CD4-positive, alpha-beta T cell (primary cell): ENCODE measurements at regions not wholly inside any gene's neighbourhood (a gene's known extent, or its start where the extent isn't known, plus 50 kb on each side); places are given as distances from the start of the nearest gene placed in this dataset.

Source experiments
- ATAC-seq: fragments of 200-7000 bp; cut with Tn5 transposase; one replicate; pipeline ENCODE4 v1.10.0; 2022; ENCODE audit warnings: mild to moderate bottlenecking; ENCODE audit not compliant: poor library complexity
- CTCF ChIA-PET: fragments of 350-600 bp; sonication (Branson Sonifier 250); formaldehyde crosslinking; loops from one replicate; lab custom pipeline; 2021; ENCODE audit warnings: antibody characterized with exemption, inconsistent platforms; lab: Charles Lee
- POLR2A ChIA-PET: fragments of 350-600 bp; sonication (Branson Sonifier 250); formaldehyde crosslinking; loops from one replicate; lab custom pipeline; 2021; ENCODE audit warnings: antibody characterized with exemption, inconsistent platforms; lab: Charles Lee
- DNase-seq, 14 experiments: peaks; one replicate each; pipeline ENCODE4 v3.0.0-alpha.2; 2013 to 2020; ENCODE audit warnings: mixed read lengths in 2 of 14
- H3K27ac ChIP-seq, 2 donors: one replicate each; pipeline versions ENCODE4 v1.5.1 to v1.7.0; 2013; ENCODE audit warnings: low read length in 2 of 2, low read depth in 1 of 2, mild to moderate bottlenecking in 1 of 2
- H3K27me3 ChIP-seq, 2 experiments: 1 replicate in 1 of 2; 2 replicates in 1 of 2; pipeline versions ENCODE4 v1.6.1 to v1.7.0; 2013; ENCODE audit warnings: low read length in 2 of 2, control low read depth in 1 of 2, mild to moderate bottlenecking in 1 of 2, moderate library complexity in 1 of 2; ENCODE audit not compliant: insufficient read depth in 2 of 2, control insufficient read depth in 1 of 2
- H3K36me3 ChIP-seq: one replicate; pipeline ENCODE4 v1.6.1; 2013; ENCODE audit warnings: low read length, control low read depth; ENCODE audit not compliant: insufficient read depth
- H3K4me1 ChIP-seq: one replicate; pipeline ENCODE4 v1.6.1; 2013; ENCODE audit warnings: low read length, control low read depth; ENCODE audit not compliant: insufficient read depth
- H3K4me3 ChIP-seq: one replicate; pipeline ENCODE4 v1.5.1; 2013; ENCODE audit warnings: mild to moderate bottlenecking, low read length, moderate library complexity
- H3K9me3 ChIP-seq, 2 experiments: 1 replicate in 1 of 2; 2 replicates in 1 of 2; pipeline versions ENCODE4 v1.6.1 to v1.7.0; 2013; ENCODE audit warnings: low read length in 2 of 2, mild to moderate bottlenecking in 2 of 2, control low read depth in 1 of 2, moderate library complexity in 1 of 2; ENCODE audit not compliant: control insufficient read depth in 1 of 2, insufficient read depth in 1 of 2
- H3K27ac Mint-ChIP-seq: one replicate; pipeline ENCODE4 v1.8.0; 2020; ENCODE audit warnings: mixed read lengths
- H3K27me3 Mint-ChIP-seq: one replicate; pipeline ENCODE4 v1.8.0; 2021; ENCODE audit warnings: mixed read lengths
- H3K36me3 Mint-ChIP-seq: one replicate; pipeline ENCODE4 v1.8.0; 2021; ENCODE audit warnings: low read depth, mixed read lengths
- H3K4me1 Mint-ChIP-seq: one replicate; pipeline ENCODE4 v1.8.0; 2021; ENCODE audit warnings: low read depth, mixed read lengths
- H3K4me3 Mint-ChIP-seq: one replicate; pipeline ENCODE4 v1.8.0; 2020; ENCODE audit warnings: mild to moderate bottlenecking, mixed read lengths
- H3K9me3 Mint-ChIP-seq: one replicate; pipeline ENCODE4 v1.8.0; 2020; ENCODE audit warnings: mixed read lengths
- CTCF ChIP-seq: fragments of 200-600 bp; IDR thresholded peaks from one replicate; pipeline ENCODE4 v1.8.0; 2022; ENCODE audit warnings: antibody characterized with exemption, mild to moderate bottlenecking
- intact Hi-C, 2 experiments: fragments of 100-400 bp; cut with DNase I in 1 of 2; cut with micrococcal nuclease in 1 of 2; formaldehyde crosslinking; loops; one replicate each; pipeline versions ENCODE4 v1.15.1 to v1.9.0; 2023 to 2025; cut with DNase I, micrococcal nuclease

- Mint-ChIP-seq H3K36me3 (no peaks in the 10 kb centered on the region), H3K4me3 (no peak overlapping the region), H3K27me3 (no peaks in the 10 kb centered on the region), H3K4me1 (no peaks in the 10 kb centered on the region), H3K9me3 (no peaks in the 10 kb centered on the region), H3K27ac (no peak overlapping the region)
- no peak overlapping the region for H3K4me3 ChIP-seq
- ATAC-seq (no peak), DNase-seq (no peak)
- no peaks in the 10 kb centered on the region for H3K4me1 ChIP-seq
- no peaks in the 10 kb centered on the region for H3K36me3 ChIP-seq
- H3K27ac ChIP-seq, result no peak overlapping the region
- H3K9me3 ChIP-seq, result no peaks in the 10 kb centered on the region
- no peaks in the 10 kb centered on the region for H3K27me3 ChIP-seq
- intact Hi-C loops, result no loop called here
- CTCF ChIA-PET, result interaction anchor here (1.1 kb wide), 1 partner anchor 21 kb away, joined by 3 read pairs; no protein-coding TSS in a partner anchor
- TF ChIP-seq CTCF, result no peak
- POLR2A ChIA-PET, result interaction anchor here (0.6 kb wide), 1 partner anchor 59 kb away, joined by 4 read pairs; no protein-coding TSS in a partner anchor
These were observed 390.8 kb upstream of the PTGER4 start for GRCh38 chr5:40288800-40289485.

- ATAC-seq (no peak), DNase-seq (no peak)
- ChIA-PET POLR2A (no interaction called here), CTCF (interaction anchor here (1.3 kb wide), 1 partner anchor 12 kb away, joined by 4 read pairs; no protein-coding TSS in a partner anchor)
- no peak for TF ChIP-seq CTCF
- Mint-ChIP-seq H3K4me1 (no peaks in the 10 kb centered on the region), H3K9me3 (no peaks in the 10 kb centered on the region), H3K36me3 (no peaks in the 10 kb centered on the region), H3K27me3 (no peaks in the 10 kb centered on the region), H3K4me3 (no peak overlapping the region), H3K27ac (no peak overlapping the region)
- intact Hi-C loops, result no loop called here
- Histone ChIP-seq H3K27me3 (no peaks in the 10 kb centered on the region), H3K27ac (no peak overlapping the region), H3K9me3 (no peaks in the 10 kb centered on the region), H3K36me3 (no peaks in the 10 kb centered on the region), H3K4me1 (no peaks in the 10 kb centered on the region), H3K4me3 (no peak overlapping the region)
These were observed 394.9 kb upstream of the PTGER4 start for GRCh38 chr5:40284863-40285262.

GRCh38 chr5:40278881-40279280 is 400.8 kb upstream of the PTGER4 start:
- no peaks in the 10 kb centered on the region for H3K9me3 ChIP-seq
- ATAC-seq (no peak), DNase-seq (no peak)
- H3K4me1 Mint-ChIP-seq, result peaks cover 29% of the 10 kb centered on the region
- POLR2A ChIA-PET, result interaction anchor here (1.5 kb wide), 1 partner anchor 9 kb away, joined by 4 read pairs; no protein-coding TSS in a partner anchor
- H3K4me3 ChIP-seq, result no peak overlapping the region
- peaks cover 10% of the 10 kb centered on the region for H3K4me1 ChIP-seq
- no peaks in the 10 kb centered on the region for H3K9me3 Mint-ChIP-seq
- no peaks in the 10 kb centered on the region for H3K27me3 Mint-ChIP-seq
- H3K4me3 Mint-ChIP-seq, result no peak overlapping the region
- no peaks in the 10 kb centered on the region for H3K36me3 ChIP-seq
- TF ChIP-seq CTCF, result no peak
- no peak overlapping the region for H3K27ac Mint-ChIP-seq
- intact Hi-C loops, result no loop called here
- CTCF ChIA-PET, result no interaction called here
- H3K27me3 ChIP-seq, result no peaks in the 10 kb centered on the region
- H3K36me3 Mint-ChIP-seq, result no peaks in the 10 kb centered on the region
- no peak overlapping the region for H3K27ac ChIP-seq
